ENCODE measurements at regions not wholly inside any gene's neighbourhood (a gene's known extent, or its start where the extent isn't known, plus 50 kb on each side); places are given as distances from the start of the nearest gene placed in this dataset.

- DNase-seq: no peak
Observed at GRCh38 chr14:71203306-71203705, 296.0 kb downstream of the PCNX1 start.

GRCh38 chr14:71204231-71204630 lies 297.0 kb downstream of the PCNX1 start:
- DNase-seq: no peak

GRCh38 chr14:71204768-71205167 lies 297.5 kb downstream of the PCNX1 start:
- no peak for DNase-seq

GRCh38 chr14:71206123-71206522 lies 298.9 kb downstream of the PCNX1 start:
- DNase-seq: no peak

GRCh38 chr14:71206766-71207371 lies 299.6 kb downstream of the PCNX1 start:
- DNase-seq: no peak

- no peak for DNase-seq
Observed at GRCh38 chr14:71208702-71209357, 301.6 kb downstream of the PCNX1 start.

- no peak for DNase-seq
Observed at GRCh38 chr14:71209888-71210287, 302.6 kb downstream of the PCNX1 start.

GRCh38 chr14:71212093-71212492 lies 304.8 kb downstream of the PCNX1 start:
- no peak for DNase-seq

GRCh38 chr14:71212683-71213107 lies 305.4 kb downstream of the PCNX1 start:
- DNase-seq: no peak

GRCh38 chr14:71214241-71214640 lies 307.0 kb downstream of the PCNX1 start:
- no peak for DNase-seq

- DNase-seq: no peak
Observed at GRCh38 chr14:71220462-71220861, 313.2 kb downstream of the PCNX1 start.

GRCh38 chr14:71221119-71221518 lies 313.9 kb downstream of the PCNX1 start:
- DNase-seq: no peak

GRCh38 chr14:71225113-71225512 lies 317.9 kb downstream of the PCNX1 start:
- DNase-seq: no peak

- no peak for DNase-seq
Observed at GRCh38 chr14:71228711-71229110, 321.5 kb downstream of the PCNX1 start.

- DNase-seq: no peak
Observed at GRCh38 chr14:71229875-71230274, 322.6 kb downstream of the PCNX1 start.

- no peak for DNase-seq
Observed at GRCh38 chr14:71230897-71231296, 323.6 kb downstream of the PCNX1 start.

GRCh38 chr14:71231521-71232393 lies 324.5 kb downstream of the PCNX1 start:
- no peak for DNase-seq

GRCh38 chr14:71232506-71232905 lies 325.2 kb downstream of the PCNX1 start:
- DNase-seq: no peak

- DNase-seq: peak; percentile 4
Observed at GRCh38 chr14:71235875-71236274, 328.6 kb downstream of the PCNX1 start.

GRCh38 chr14:71236487-71236886 lies 329.2 kb downstream of the PCNX1 start:
- DNase-seq: no peak

- no peak for DNase-seq
Observed at GRCh38 chr14:71237556-71237955, 330.3 kb downstream of the PCNX1 start.

GRCh38 chr14:71238835-71239234 lies 331.6 kb downstream of the PCNX1 start:
- DNase-seq: no peak

- no peak for DNase-seq
Observed at GRCh38 chr14:71240171-71240570, 332.9 kb downstream of the PCNX1 start.

All from NCI-H774 (cell line).